Stimulated activated naive CD8-positive, alpha-beta T cell treated with anti-CD3 and anti-CD28 coated beads, Interleukin-15, Interleukin-2, amounts not matched to agents 100 ng/mL and 50 ng/mL, for 24 hours (primary cell): ENCODE measurements at regions not wholly inside any gene's neighbourhood (a gene's known extent, or its start where the extent isn't known, plus 50 kb on each side); places are given as distances from the start of the nearest gene placed in this dataset.
"Not testable (repeated sequence)": the region's sequence is repeated elsewhere in the genome, so short reads cannot be mapped to it uniquely, and the experiment has no call there.

Experiments used
- H3K27ac Mint-ChIP-seq: one replicate; pipeline ENCODE4 v1.8.0; 2021; ENCODE audit warnings: mild to moderate bottlenecking, mixed read lengths
- H3K27me3 Mint-ChIP-seq: one replicate; pipeline ENCODE4 v1.8.0; 2021; ENCODE audit warnings: mixed read lengths
- H3K36me3 Mint-ChIP-seq: one replicate; pipeline ENCODE4 v1.8.0; 2021; ENCODE audit warnings: low read depth, mixed read lengths
- H3K4me1 Mint-ChIP-seq: one replicate; pipeline ENCODE4 v1.8.0; 2021; ENCODE audit warnings: low read depth, mixed read lengths
- H3K4me3 Mint-ChIP-seq: one replicate; pipeline ENCODE4 v1.8.0; 2021; ENCODE audit warnings: mild to moderate bottlenecking, mixed read lengths
- H3K9me3 Mint-ChIP-seq: one replicate; pipeline ENCODE4 v1.8.0; 2021; ENCODE audit warnings: mixed read lengths

DNA sequence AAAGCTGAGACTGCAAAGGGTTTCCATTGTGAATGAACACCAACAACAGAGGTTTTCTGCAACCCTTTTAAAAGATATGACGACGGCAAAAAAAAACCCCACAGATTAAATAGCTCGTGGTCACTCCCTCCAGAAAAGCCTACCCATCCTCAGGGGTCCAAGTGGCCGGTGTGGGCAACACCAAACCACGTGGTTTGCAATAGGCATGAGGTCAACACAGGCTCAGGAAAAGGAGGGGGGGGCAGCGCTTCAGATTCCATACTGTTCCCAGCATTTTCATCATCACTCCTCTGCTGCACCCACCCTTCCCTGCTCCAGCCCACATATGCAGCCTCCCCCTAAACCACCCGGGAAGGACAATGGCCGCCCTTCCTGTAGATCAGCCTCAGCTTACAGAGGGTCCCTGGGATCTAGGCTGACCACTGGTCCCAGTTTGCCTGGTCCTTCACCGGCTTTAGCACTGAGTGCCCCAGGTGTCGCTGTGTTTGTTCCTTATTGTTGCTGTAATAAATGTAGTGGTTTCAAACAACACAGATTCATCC, 122.8 kb upstream of the PHACTR3 start:
- peaks cover 17% of the 10 kb centered on the region for H3K27me3 Mint-ChIP-seq
- no peaks in the 10 kb centered on the region for H3K9me3 Mint-ChIP-seq
- no peak overlapping the region for H3K27ac Mint-ChIP-seq
- no peak overlapping the region for H3K4me3 Mint-ChIP-seq
- H3K4me1 Mint-ChIP-seq, result no peaks in the 10 kb centered on the region
- H3K36me3 Mint-ChIP-seq, result no peaks in the 10 kb centered on the region

DNA sequence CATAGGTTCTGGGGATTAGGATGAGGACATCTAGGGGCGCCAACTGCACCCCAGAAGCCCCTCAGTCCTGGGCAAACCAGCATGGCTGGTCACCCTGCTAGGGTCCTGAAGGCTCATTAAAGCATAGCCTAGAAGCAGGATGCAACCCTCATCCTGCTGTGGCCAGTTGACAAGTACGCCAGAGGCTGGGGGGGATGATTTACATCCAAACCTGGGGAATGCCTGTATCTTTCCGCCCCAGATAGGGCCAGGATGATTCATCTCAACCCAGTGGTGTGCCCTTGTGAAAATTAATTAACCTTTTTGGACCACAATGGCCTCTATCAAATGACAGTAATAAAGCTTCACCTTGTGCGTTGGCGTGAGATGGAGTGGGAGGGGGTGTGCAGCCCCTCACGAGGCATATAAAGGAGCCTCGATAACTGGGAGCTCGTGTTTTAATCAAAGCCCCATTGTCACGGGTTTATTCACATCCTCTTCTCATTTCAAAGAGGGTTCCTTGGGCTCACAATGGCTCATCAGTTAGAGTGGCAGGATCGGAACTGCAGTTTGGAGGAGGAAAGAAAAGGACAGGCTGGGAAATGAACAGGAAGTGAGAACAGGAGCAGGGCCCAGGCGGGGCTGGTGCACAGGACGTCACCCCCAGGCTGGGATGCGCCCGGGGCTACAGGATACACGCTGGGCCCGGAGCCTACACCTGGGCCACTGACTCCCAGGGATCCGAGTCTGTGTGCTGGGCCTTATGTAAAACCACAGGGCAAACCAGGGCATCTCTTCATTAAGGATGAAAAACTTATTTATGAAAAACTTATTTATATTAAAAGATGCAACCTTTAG, 121.8 kb upstream of the PHACTR3 start:
- no peaks in the 10 kb centered on the region for H3K4me1 Mint-ChIP-seq
- no peak overlapping the region for H3K27ac Mint-ChIP-seq
- no peaks in the 10 kb centered on the region for H3K36me3 Mint-ChIP-seq
- H3K9me3 Mint-ChIP-seq, result no peaks in the 10 kb centered on the region
- H3K4me3 Mint-ChIP-seq, result no peak overlapping the region
- peaks cover 17% of the 10 kb centered on the region for H3K27me3 Mint-ChIP-seq

DNA sequence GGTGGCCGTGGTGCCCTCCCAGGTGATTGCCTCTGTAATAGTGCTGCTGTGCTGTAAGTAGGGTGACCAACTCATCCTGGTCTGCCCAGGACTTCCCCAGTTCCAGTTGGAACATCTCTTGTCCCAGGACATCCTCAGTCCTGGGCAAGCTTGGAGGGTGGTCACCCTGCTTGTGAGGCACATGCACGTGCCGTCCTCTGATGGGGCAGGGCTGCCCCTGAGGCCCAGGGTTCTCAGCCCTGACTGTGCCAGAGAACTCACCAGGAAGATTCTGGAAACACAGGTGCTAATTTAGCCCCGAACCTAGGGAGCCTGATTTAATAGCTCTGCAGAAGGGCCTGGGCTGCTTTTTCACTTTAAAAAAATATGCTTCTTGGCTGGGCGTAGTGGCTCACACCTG, 120.9 kb upstream of the PHACTR3 start:
- H3K27me3 Mint-ChIP-seq, result peaks cover 17% of the 10 kb centered on the region

DNA sequence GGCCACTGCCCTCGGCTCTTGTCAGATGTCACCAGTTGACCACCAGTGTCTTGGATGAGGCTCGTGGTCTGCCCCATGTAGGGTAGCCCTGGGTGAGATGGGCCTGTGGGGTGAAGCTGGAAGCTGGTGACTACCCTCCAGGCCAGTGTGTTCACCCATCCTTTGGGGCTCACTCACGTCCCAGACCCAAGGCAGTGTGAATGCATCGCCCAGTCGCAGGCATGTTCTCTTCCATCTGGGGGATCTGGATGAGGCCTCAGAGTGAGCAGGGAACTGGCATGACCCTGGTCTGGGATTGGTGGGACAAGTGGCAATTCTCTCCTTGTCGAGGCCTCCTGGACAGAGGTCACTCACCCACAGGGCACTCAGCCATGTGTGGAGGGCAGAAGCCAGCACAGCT, 120.1 kb upstream of the PHACTR3 start:
- Mint-ChIP-seq H3K27me3 (peaks cover 17% of the 10 kb centered on the region), H3K4me1 (no peaks in the 10 kb centered on the region), H3K27ac (no peak overlapping the region), H3K9me3 (no peaks in the 10 kb centered on the region), H3K36me3 (no peaks in the 10 kb centered on the region), H3K4me3 (no peak overlapping the region)

More for the DNA sequence above, 120.9 kb upstream of the PHACTR3 start:
- H3K4me1 Mint-ChIP-seq, result no peaks in the 10 kb centered on the region
- H3K27ac Mint-ChIP-seq, result no peak overlapping the region
- no peaks in the 10 kb centered on the region for H3K9me3 Mint-ChIP-seq
- no peaks in the 10 kb centered on the region for H3K36me3 Mint-ChIP-seq
- H3K4me3 Mint-ChIP-seq, result no peak overlapping the region

DNA sequence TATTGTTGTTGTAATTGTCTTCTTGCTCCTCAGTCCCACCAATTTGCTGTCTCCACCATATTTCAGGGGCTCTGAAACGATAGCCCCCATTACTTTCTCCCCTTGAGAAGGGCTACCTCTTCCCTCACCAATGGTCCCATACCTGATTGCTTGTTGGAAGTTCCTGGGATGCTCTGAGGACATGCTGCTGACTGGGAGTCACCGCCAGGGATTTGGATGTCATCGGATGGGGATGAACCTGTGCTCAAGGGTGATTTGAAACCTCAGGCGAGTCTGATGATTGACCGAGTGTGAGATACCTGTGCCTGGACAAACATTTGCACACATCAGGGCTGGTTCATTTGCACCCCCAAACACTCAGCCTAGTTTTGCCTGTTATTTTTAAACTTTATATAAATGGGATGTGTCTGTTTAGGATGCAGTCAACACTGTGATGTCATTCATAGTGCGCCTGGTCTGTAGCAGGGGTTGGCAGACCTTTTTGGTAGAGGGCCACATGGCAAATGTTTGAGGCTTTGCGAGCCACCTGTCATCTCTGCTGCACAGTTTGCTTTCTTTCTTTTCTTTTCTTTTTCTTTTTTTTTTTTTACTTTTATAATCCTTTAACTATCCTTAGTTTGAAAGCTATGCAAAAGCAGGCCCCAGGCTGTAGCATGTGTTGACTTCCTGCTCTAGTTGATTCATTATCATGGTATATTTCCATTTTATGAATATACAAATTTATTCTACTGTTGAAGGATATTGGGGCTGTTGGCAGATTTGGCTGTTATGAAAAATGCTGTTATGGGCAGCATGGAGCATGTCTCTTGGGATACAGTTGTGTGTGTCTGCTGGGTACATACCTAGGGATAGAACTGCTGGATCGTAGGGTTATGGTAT, 118.5 kb upstream of the PHACTR3 start:
- no peaks in the 10 kb centered on the region for H3K9me3 Mint-ChIP-seq
- no peaks in the 10 kb centered on the region for H3K4me1 Mint-ChIP-seq
- no peak overlapping the region for H3K4me3 Mint-ChIP-seq
- no peaks in the 10 kb centered on the region for H3K36me3 Mint-ChIP-seq
- H3K27ac Mint-ChIP-seq, result no peak overlapping the region
- H3K27me3 Mint-ChIP-seq, result peaks cover 13% of the 10 kb centered on the region

DNA sequence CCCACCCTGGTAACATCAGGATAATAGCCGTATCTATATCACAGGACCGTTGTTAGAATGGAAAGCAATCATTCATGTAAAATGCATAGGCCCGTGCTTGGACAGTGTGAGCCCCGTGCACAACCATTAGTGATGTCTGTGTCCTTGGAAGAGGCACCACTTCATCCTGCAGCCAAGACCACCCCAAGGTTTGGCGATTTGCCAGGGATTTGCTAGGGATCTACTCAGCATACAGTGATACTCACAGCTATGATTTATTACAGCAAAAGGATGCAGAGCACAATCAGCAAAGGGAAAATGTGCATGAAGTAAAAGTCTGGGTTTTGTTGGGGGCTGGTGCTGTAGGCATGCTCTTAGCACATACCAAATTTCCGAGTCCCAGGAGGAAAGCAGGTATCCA, 115.9 kb upstream of the PHACTR3 start:
- H3K36me3 Mint-ChIP-seq, H3K4me3 Mint-ChIP-seq, H3K27me3 Mint-ChIP-seq, H3K9me3 Mint-ChIP-seq, H3K27ac Mint-ChIP-seq, H3K4me1 Mint-ChIP-seq: not testable (repeated sequence)

DNA sequence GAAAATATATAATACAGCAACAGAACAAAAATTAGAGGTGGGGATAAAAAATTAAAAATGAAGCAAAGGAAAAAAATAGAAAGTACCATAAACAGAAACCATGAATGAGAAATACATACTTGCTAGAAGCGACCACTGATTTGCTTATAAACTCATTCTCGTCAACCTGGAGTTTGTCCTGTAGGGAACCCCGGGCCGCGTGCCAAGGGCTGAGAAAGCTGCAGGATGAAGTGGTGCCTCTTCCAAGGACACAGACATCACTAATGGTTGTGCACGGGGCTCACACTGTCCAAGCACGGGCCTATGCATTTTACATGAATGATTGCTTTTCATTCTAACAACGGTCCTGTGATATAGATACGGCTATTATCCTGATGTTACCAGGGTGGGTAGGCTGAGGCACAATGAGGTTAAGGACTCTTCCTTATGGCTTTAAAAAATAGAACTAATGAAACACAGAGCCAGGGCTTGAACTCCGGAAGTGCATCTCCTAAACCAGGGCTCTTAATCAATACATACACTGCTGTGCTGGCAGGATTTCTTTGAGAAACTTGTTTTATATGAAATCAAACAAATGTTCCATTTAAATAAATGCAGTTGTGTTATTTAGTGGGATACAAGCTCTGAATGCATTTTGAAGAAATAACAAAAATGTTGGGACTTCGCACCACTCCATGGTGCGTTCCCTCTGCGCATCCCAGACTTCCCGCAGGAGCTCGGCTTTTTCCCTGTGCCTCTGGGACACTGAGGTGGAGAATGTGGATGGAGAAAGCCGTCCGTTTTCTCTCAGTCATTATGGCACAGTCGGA, 113.9 kb upstream of the PHACTR3 start:
- H3K36me3 Mint-ChIP-seq, H3K27me3 Mint-ChIP-seq, H3K9me3 Mint-ChIP-seq, H3K4me3 Mint-ChIP-seq, H3K27ac Mint-ChIP-seq, H3K4me1 Mint-ChIP-seq: not testable (repeated sequence)

DNA sequence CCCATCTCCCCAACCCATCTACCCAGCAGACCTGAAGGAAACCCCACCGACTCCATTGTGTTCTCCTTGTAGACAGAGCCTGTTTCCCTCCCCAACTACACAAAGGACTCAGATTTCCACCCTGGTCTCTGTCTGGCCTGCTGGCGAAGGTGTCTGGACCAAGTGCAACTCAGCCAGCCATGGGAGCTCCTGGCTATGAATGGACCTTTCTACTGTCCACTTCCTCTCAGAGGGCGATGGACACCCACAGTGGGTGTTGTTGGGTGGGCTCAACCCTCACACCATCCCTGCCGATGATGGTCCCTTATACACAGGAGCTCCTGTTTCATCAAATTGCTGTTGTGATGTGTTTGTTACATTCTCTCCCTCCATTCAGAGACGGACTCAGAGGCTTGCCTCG, 112.5 kb upstream of the PHACTR3 start:
- no peaks in the 10 kb centered on the region for H3K4me1 Mint-ChIP-seq
- H3K4me3 Mint-ChIP-seq, result no peak overlapping the region
- no peaks in the 10 kb centered on the region for H3K9me3 Mint-ChIP-seq

DNA sequence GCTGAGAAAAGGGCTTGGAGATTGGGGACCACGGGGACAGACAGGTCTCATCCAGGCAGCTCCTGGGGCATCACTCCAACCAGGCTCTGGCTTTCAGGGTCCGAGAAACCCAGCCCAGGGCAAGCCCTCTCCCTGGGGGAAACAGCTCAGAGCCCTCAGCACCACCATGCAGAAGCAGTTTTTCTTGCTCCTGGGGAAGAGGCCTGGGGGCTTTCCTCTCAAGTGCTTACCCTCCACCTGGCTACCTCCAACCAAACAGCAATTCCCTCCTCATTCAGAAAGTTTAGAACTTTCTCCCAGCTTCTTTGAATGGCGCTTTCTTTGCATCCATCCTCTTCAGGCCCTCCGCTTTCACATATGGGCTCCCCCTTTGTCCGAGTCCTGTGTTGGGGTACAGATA, 110.4 kb upstream of the PHACTR3 start:
- Mint-ChIP-seq H3K27me3 (peaks cover 8% of the 10 kb centered on the region), H3K4me1 (no peaks in the 10 kb centered on the region), H3K9me3 (no peaks in the 10 kb centered on the region), H3K36me3 (no peaks in the 10 kb centered on the region), H3K4me3 (no peak overlapping the region), H3K27ac (no peak overlapping the region)

More for the DNA sequence above, 112.5 kb upstream of the PHACTR3 start:
- peaks cover 3% of the 10 kb centered on the region for H3K27me3 Mint-ChIP-seq
- H3K36me3 Mint-ChIP-seq, result no peaks in the 10 kb centered on the region
- H3K27ac Mint-ChIP-seq, result no peak overlapping the region

DNA sequence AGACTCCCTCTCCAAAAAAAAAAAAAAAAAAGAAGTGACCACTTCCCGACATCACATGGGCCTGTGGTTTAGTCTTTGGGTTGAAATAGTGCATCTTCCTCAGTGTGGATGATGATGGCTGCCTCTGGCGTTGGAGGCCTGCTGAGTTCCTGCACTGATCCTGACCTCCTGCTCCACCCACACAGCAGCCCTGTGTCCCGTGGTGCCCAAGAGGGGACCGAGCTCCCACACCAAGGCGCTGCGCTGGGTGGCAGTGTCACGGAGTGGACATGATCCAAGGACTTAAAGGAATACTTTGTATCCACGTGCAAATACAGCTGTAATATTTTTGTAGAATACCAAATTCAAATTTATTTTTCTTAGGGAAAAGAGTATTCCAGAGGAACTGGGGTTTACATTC, 109.2 kb upstream of the PHACTR3 start:
- H3K36me3 Mint-ChIP-seq, result no peaks in the 10 kb centered on the region
- peaks cover 16% of the 10 kb centered on the region for H3K27me3 Mint-ChIP-seq
- peaks cover 3% of the 10 kb centered on the region for H3K9me3 Mint-ChIP-seq
- H3K4me1 Mint-ChIP-seq, result no peaks in the 10 kb centered on the region
- no peak overlapping the region for H3K4me3 Mint-ChIP-seq
- no peak overlapping the region for H3K27ac Mint-ChIP-seq

DNA sequence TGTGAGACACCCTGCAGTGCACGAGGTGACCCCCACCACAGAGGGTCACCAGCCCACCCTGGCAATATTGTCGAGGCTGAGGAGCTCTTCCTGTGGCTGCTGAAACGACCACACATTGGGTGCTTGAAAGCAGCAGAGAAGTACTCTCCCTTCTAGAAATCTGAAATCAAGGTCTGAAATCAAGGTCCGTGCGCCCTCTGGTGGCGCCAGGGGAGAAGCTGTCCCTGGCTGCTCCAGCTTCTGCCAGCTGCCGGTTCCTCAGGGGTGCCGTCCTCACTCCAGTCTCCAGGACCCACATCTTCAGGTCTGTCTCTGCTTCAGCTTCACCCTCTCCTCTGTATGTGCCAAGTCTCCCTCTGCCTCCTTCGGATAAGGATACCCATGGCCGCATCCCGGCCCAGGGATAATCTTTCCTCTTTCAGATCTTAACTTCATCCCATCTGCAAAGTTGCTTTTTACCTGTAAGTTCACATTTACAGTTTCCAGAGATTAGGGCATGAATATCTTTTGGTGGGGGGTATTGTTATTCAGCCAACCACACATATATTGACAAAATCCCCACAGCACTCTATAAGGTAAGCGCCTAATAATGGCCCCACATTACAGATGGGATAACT, 108.3 kb upstream of the PHACTR3 start:
- peaks cover 23% of the 10 kb centered on the region for H3K27me3 Mint-ChIP-seq
- no peak overlapping the region for H3K4me3 Mint-ChIP-seq
- no peaks in the 10 kb centered on the region for H3K4me1 Mint-ChIP-seq
- H3K36me3 Mint-ChIP-seq, result no peaks in the 10 kb centered on the region
- peaks cover 3% of the 10 kb centered on the region for H3K9me3 Mint-ChIP-seq
- H3K27ac Mint-ChIP-seq, result no peak overlapping the region

DNA sequence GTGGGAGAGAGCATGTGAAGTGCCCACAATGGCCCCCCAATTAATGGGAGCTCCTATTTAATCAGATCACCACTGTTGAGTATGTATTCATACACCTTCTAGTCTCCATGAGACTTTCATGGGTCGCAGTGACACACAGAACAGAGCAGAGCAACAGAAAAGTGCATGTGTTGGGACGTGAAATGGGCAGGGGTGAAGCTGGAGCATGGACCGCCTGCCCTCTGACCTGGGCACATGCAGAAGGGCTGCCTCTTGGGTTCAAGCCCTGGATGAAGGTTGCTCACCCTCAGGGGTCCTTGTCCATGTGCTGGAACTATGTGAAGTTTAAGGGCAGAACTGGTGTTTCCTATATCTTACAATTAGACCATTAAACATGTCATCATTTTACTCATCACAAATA, 106.0 kb upstream of the PHACTR3 start:
- H3K36me3 Mint-ChIP-seq, result no peaks in the 10 kb centered on the region
- no peak overlapping the region for H3K27ac Mint-ChIP-seq
- H3K27me3 Mint-ChIP-seq, result peaks cover 29% of the 10 kb centered on the region
- H3K4me1 Mint-ChIP-seq, result no peaks in the 10 kb centered on the region
- H3K4me3 Mint-ChIP-seq, result no peak overlapping the region
- peaks cover 3% of the 10 kb centered on the region for H3K9me3 Mint-ChIP-seq

DNA sequence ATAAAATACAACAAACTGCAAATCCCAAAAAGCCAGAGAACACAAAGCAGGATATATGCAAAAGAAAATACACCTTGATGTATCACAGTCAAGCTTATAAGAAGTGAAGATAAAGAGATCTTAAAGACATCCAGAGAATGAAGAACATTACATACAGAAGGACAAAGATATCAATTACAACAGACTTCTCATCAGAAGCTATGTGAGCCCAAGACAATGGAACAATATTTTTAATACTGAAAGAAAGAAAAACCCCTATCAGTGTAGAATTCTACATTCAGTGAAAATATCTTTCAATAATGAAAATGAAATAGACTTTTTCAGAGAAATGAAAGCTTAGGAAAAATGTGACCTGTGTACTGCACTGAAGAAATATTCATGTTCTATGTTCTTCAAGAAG, 104.5 kb upstream of the PHACTR3 start:
- Mint-ChIP-seq H3K27ac (no peak overlapping the region), H3K4me3 (no peak overlapping the region), H3K27me3 (peaks cover 29% of the 10 kb centered on the region), H3K36me3 (no peaks in the 10 kb centered on the region), H3K9me3 (peaks cover 3% of the 10 kb centered on the region), H3K4me1 (no peaks in the 10 kb centered on the region)

DNA sequence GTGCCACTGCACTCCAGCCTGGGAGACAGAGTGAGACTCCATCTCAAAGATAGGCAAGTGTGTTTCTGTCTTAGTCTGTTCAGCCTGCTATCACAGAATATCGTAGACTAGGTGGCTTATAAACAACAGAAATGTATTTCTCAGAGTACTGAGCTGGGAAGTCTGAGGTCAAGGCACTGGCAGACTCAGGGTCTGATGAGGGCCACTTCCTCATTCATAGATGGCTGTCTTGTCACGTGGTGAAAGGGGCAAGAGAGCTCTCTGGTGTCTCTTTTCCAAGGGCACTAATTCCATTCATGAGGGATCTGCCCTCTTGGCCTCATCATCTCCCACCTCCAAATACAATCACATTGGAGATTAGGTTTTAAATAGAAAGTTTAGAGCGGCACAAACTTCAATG, 95.6 kb upstream of the PHACTR3 start:
- Mint-ChIP-seq H3K4me3 (no peak overlapping the region), H3K9me3 (no peaks in the 10 kb centered on the region), H3K27me3 (peaks cover 10% of the 10 kb centered on the region), H3K4me1 (no peaks in the 10 kb centered on the region), H3K36me3 (no peaks in the 10 kb centered on the region), H3K27ac (no peak overlapping the region)
